A673 (cell line): ENCODE measurements at regions not wholly inside any gene's neighbourhood (a gene's known extent, or its start where the extent isn't known, plus 50 kb on each side); places are given as distances from the start of the nearest gene placed in this dataset.

Source experiments
- BruUV-seq: library from RNA; stranded (reverse); fragments of 400-500 nt; replicated peaks from 2 replicates; lab custom pipeline; 2021; lab: Mats Ljungman, UMichigan
- CTCF ChIA-PET: fragments of 300-600 bp; sonication (Branson Sonifier 250); formaldehyde crosslinking; loops from one replicate; lab custom pipeline; 2022; ENCODE audit warnings: antibody characterized with exemption; lab: Charles Lee
- POLR2A ChIA-PET: fragments of 300-600 bp; sonication (Branson Sonifier 250); formaldehyde crosslinking; loops from one replicate; lab custom pipeline; 2022; ENCODE audit warnings: antibody characterized with exemption; ENCODE audit not compliant: low non-redundant PET; lab: Charles Lee
- DNase-seq: peaks from one replicate; pipeline ENCODE4 v3.0.0-alpha.2; 2015; ENCODE audit warnings: low spot score
- H3K27ac ChIP-seq: fragments of 200-600 bp; sonication (generic); 2 replicates; pipeline ENCODE4 v1.5.1; 2016; ENCODE audit warnings: mixed run types, low read depth, mild to moderate bottlenecking, mixed read lengths, antibody characterized with exemption, low read length; ENCODE audit not compliant: poor library complexity, severe bottlenecking
- H3K27me3 ChIP-seq: fragments of 200-600 bp; sonication (generic); replicated peaks from 2 replicates; pipeline ENCODE4 v1.6.1; 2017; ENCODE audit warnings: mixed run types, low read depth, mild to moderate bottlenecking, mixed read lengths, antibody characterized with exemption, low read length; ENCODE audit not compliant: insufficient read depth, poor library complexity
- H3K36me3 ChIP-seq: fragments of 200-600 bp; sonication (generic); 2 replicates; pipeline ENCODE4 v1.6.1; 2016; ENCODE audit warnings: mixed run types, mild to moderate bottlenecking, mixed read lengths, antibody characterized with exemption, low read length; ENCODE audit not compliant: insufficient read depth, poor library complexity, severe bottlenecking
- H3K4me1 ChIP-seq: fragments of 200-600 bp; sonication (generic); 2 replicates; pipeline ENCODE4 v1.6.1; 2017; ENCODE audit warnings: mixed run types, mild to moderate bottlenecking, mixed read lengths, antibody characterized with exemption, low read length; ENCODE audit not compliant: insufficient read depth, poor library complexity, severe bottlenecking
- H3K4me3 ChIP-seq: fragments of 200-600 bp; sonication (generic); 2 replicates; pipeline ENCODE4 v1.5.1; 2016; ENCODE audit warnings: low read depth, mixed run types, mild to moderate bottlenecking, mixed read lengths, low read length; ENCODE audit not compliant: poor library complexity, severe bottlenecking
- H3K9me3 ChIP-seq: fragments of 200-600 bp; sonication (generic); 2 replicates; pipeline ENCODE4 v1.6.1; 2016; ENCODE audit warnings: mixed run types, low read depth, mild to moderate bottlenecking, mixed read lengths, antibody characterized with exemption, low read length; ENCODE audit not compliant: poor library complexity, severe bottlenecking
- EZH2 ChIP-seq: fragments of 200-600 bp; sonication (generic); IDR thresholded peaks from 2 replicates; pipeline ENCODE4 v1.6.1; 2017; ENCODE audit warnings: borderline replicate concordance, low read depth, mild to moderate bottlenecking, mixed read lengths, antibody characterized with exemption, low read length; ENCODE audit not compliant: poor library complexity, severe bottlenecking
- intact Hi-C: fragments of 100-400 bp; cut with micrococcal nuclease; formaldehyde crosslinking; loops from one replicate; pipeline ENCODE4 v1.10.0; 2022; ENCODE audit not compliant: unreplicated experiment
- TF ChIP-seq, protein P1 (sequence below): fragments of 300-800, 200-600 bp; sonication (generic); conservative IDR thresholded peaks from 2 replicates; pipeline ENCODE4 v1.5.1; 2017; ENCODE audit warnings: low read depth, mild to moderate bottlenecking, antibody characterized with exemption, low read length, moderate library complexity, mixed read lengths

DNA sequence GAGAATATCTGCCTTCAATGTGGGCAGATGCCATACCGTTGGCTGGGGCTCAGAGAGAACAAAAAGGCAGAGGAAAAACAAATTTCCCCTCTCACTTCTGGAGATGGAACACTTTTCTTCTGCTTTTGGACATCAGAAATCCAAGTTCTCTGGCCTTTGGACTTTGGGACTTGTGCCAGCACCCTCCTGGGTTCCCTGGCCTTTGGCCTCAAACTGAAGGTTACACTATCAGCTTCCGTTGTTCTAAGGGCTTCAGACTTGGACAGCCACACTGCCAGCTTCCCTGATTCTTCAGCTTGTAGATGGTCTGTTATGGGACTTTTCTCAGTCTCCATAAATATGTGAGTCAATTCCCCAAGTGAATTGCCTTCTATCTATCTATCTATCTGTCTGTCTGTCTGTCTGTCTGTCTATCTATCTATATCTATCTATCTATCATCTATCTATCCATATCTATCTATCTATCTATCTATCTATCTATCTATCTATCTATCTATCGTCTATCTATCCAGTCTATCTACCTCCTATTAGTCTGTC is 778.1 kb upstream of the TMPRSS15 start:
- Histone ChIP-seq H3K27ac (no peak overlapping the region), H3K27me3 (no peaks in the 10 kb centered on the region), H3K4me1 (no peaks in the 10 kb centered on the region), H3K9me3 (peaks cover 20% of the 10 kb centered on the region), H3K36me3 (no peaks in the 10 kb centered on the region), H3K4me3 (no peak overlapping the region)
- TF ChIP-seq EZH2 = no peak
- TF ChIP-seq, protein P1, sequence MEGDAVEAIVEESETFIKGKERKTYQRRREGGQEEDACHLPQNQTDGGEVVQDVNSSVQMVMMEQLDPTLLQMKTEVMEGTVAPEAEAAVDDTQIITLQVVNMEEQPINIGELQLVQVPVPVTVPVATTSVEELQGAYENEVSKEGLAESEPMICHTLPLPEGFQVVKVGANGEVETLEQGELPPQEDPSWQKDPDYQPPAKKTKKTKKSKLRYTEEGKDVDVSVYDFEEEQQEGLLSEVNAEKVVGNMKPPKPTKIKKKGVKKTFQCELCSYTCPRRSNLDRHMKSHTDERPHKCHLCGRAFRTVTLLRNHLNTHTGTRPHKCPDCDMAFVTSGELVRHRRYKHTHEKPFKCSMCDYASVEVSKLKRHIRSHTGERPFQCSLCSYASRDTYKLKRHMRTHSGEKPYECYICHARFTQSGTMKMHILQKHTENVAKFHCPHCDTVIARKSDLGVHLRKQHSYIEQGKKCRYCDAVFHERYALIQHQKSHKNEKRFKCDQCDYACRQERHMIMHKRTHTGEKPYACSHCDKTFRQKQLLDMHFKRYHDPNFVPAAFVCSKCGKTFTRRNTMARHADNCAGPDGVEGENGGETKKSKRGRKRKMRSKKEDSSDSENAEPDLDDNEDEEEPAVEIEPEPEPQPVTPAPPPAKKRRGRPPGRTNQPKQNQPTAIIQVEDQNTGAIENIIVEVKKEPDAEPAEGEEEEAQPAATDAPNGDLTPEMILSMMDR = no peak
- CTCF ChIA-PET = no interaction called here
- no peak for DNase-seq
- intact Hi-C loops = no loop called here
- no TSS peak for BruUV-seq
- POLR2A ChIA-PET = no interaction called here

DNA sequence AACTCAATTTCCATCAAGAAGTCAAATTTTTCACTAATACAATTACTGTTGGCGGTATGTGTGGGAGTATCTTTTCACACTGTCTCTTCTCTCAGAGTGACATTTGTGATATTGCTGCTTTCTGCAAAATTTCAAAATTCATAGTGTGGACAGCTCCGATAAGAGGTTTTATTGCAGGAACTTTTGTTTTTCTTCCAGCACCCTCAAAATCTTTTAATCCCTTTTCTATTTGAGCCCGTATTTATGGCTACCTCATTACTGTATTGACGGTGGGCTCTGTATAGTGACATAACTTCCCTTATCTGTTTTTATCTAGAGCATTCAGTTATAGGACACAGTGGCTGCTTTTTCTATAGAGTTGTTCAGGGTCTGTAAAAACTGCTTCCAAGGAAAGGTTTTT is 794.4 kb upstream of the TMPRSS15 start:
- intact Hi-C loops = no loop called here
- DNase-seq = no peak
- H3K4me3 ChIP-seq = no peak overlapping the region
- no peaks in the 10 kb centered on the region for H3K4me1 ChIP-seq
- ChIA-PET CTCF (no interaction called here), POLR2A (no interaction called here)
- no peak overlapping the region for H3K27ac ChIP-seq
- TF ChIP-seq, protein P1 = no peak
- no peak for TF ChIP-seq EZH2
- H3K36me3 ChIP-seq = no peaks in the 10 kb centered on the region
- H3K9me3 ChIP-seq = peaks cover 30% of the 10 kb centered on the region
- no peaks in the 10 kb centered on the region for H3K27me3 ChIP-seq
- no TSS peak for BruUV-seq

DNA sequence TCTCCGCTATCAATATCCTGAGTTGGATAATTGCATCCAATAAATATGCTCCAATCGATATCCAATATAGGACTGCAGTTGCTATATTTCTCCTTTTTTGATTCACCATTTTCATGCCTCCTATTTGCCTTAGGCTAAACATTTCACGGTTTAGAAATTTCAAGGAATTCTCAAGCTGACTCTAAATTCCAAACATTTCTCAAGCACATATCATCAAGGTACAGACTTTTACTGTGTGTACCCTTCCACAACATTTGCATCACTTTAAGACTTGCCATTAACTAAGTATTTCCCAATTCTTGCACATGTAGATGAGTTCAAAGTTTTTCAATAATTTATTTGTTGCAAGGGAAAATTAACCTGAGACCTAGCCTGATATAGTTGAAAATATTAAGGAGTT is 795.2 kb upstream of the TMPRSS15 start:
- no TSS peak for BruUV-seq
- DNase-seq = no peak
- no peaks in the 10 kb centered on the region for H3K36me3 ChIP-seq
- no peaks in the 10 kb centered on the region for H3K27me3 ChIP-seq
- H3K27ac ChIP-seq = no peak overlapping the region
- H3K4me1 ChIP-seq = no peaks in the 10 kb centered on the region
- TF ChIP-seq EZH2 = no peak
- TF ChIP-seq, protein P1 = no peak
- ChIA-PET POLR2A (no interaction called here), CTCF (no interaction called here)
- peaks cover 30% of the 10 kb centered on the region for H3K9me3 ChIP-seq
- intact Hi-C loops = no loop called here
- no peak overlapping the region for H3K4me3 ChIP-seq
